ENCODE measurements at regions not wholly inside any gene's neighbourhood (a gene's known extent, or its start where the extent isn't known, plus 50 kb on each side); places are given as distances from the start of the nearest gene placed in this dataset.

- no peak for TF ChIP-seq CTCF (IDR thresholded peaks at IDR 0.05)
- no peak for TF ChIP-seq EZH2phosphoT487 (IDR thresholded peaks at IDR 0.05)
- no peak for TF ChIP-seq EZH2 (IDR thresholded peaks at IDR 0.05)
Observed at GRCh38 chr1:199657449-199657848, 370.1 kb upstream of the NR5A2 start.

Data from neural progenitor cell (in vitro differentiated cells).